ENCODE measurements at regions not wholly inside any gene's neighbourhood (a gene's known extent, or its start where the extent isn't known, plus 50 kb on each side); places are given as distances from the start of the nearest gene placed in this dataset.
A peak's percentile ranks its signal among the peaks of the same experiment; 100 is the strongest.
"Not testable (repeated sequence)": the region's sequence is repeated elsewhere in the genome, so short reads cannot be mapped to it uniquely, and the experiment has no call there.

GRCh38 chr16:48057048-48057447 is 98.7 kb downstream of the ABCC12 start:
- no peak for DNase-seq (ENCODE audit: low read depth in 2 of 2)

DNA sequence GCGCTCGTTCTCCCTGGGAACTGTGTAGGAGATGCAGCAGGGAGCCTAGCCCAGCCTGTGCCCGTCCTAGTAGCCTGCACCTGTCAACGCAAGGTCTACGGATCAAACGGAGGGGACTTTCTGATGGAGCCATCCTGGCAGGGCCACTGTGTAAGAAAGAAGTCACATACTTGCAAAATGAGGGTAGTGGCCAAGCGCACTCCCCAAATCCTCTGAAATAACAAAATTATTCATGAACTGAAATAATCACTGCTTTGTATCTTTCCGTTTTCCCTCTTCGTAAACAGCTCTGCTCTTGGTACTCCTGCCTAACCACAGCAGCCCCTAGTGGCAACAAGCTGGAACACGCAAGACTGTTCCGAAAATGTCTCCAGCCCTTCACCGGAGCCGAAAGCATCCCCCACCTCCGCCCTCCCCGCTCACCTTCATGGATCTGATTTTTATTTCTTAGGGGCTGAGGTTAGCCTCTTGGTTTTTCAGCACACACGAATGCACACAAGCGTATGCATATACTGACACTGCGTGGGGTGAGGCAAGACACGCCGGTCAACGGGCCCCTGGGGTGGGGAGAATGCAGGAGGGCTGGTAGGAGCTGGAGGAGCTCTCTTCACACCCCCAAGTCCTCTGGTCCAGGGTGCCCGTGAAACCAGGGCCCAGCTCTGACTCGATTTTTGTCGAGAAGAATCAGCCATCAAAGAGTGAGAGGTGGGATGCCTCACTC is 100.8 kb downstream of the ABCC12 start:
- DNase-seq (ENCODE audit: low read depth in 2 of 2) = peak; percentile 65 to 77

GRCh38 chr16:48053418-48053745 is 102.4 kb downstream of the ABCC12 start:
- DNase-seq (ENCODE audit: low read depth in 2 of 2) = no peak

- DNase-seq (ENCODE audit: low read depth in 2 of 2) = no peak
Measured at GRCh38 chr16:48052731-48053417, 102.9 kb downstream of the ABCC12 start.

- DNase-seq (ENCODE audit: low read depth in 2 of 2) = no peak
Measured at GRCh38 chr16:48050871-48051270, 104.9 kb downstream of the ABCC12 start.

DNA sequence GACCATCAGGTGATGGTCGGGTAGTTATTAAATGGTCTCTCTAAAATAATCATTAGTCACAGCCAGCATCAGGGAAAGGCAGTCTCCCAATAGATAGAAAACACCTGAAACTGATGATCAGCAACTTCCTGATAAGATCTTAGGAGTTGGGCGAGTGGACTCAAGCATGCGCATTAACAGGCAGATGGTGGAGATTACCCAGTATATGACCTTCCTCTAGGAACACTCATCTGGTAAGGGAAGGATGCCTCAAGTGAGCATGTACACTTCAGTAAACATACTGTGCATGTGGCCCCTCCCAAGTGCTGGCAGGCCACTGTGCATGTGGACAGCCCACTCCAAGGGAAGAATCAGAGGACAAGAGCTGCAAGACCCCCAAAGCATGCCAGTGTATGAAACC is 105.9 kb downstream of the ABCC12 start:
- DNase-seq (ENCODE audit: low read depth in 2 of 2) = no peak

DNA sequence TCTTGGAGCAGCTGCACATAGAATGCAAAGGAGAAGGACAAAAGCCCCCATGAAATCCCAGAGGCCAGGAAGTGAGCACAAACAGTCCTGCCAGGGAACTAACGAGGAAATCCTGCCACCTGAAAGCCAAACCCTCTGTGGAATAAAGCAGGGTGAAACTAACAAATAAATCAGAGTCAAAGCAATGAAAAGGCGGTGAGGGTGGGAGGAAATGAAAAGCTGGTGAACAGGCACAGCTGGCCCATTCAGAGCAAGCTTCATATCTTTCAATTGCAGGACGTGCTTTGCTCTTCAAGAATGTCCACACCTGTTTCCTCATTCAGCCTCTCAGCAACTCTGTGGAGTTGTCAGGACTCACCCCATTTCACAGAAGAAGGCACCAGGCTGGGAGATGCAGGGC is 108.1 kb downstream of the ABCC12 start:
- DNase-seq (ENCODE audit: low read depth in 2 of 2) = peak; percentile 8 to 21

DNA sequence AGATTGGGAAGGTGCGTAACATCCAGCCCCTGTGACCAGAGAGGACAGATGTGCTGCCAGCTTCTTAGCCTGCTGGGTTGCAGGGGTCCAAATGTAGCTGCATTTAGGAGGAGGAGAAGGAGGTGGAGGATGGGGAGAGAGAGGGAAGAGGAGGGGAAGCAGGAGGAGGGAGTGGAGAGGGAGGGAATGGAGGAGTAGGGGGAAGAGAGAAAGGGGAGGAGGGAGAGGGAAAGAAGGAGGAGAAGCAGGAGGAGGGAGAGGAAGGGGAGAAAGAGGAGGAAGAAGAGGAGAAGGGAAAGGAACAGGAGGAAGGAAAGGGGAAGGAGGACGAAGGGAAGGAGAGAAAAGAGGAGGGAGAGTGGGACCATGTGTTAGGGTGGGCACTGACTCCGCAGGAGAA is 108.6 kb downstream of the ABCC12 start:
- no peak for DNase-seq (ENCODE audit: low read depth in 2 of 2)

DNA sequence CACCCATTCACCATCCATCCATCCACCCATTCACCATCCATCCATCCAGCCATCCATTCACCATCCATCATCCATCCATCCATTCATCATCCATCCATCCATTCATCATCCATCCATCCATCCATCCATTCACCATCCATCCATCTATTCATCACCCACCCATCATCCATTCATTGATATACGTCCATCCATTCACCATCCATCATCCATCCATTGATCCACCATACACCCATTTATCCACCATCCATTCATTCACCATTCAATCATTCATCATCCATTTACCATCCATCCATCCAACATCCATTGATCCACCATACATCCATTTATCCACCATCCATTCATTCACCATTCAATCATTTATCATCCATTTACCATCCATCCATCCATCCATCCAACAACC is 111.7 kb downstream of the ABCC12 start:
- no peak for DNase-seq (ENCODE audit: low read depth in 2 of 2)

DNA sequence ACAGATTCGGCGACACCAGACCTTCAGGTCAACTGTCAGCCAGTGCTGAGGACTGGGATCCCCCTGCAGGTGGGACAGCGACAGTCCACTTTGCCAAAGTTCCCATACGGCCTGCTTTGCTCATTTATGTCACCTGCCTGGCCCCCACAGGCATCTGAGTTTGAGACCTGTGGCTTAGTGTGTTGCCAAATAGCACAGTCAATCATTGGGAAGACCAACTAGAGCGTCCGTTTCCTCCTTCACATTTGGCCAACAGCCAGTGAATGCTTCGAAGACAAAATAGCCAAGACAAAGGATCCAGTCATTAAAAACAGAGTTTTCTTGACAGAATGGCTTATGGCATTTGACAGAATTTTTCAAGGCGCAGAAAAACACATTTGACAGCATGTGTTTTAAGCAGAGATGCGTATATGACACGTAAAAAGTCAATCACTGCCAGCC is 113.8 kb downstream of the ABCC12 start:
- DNase-seq (ENCODE audit: low read depth in 2 of 2) = no peak

DNA sequence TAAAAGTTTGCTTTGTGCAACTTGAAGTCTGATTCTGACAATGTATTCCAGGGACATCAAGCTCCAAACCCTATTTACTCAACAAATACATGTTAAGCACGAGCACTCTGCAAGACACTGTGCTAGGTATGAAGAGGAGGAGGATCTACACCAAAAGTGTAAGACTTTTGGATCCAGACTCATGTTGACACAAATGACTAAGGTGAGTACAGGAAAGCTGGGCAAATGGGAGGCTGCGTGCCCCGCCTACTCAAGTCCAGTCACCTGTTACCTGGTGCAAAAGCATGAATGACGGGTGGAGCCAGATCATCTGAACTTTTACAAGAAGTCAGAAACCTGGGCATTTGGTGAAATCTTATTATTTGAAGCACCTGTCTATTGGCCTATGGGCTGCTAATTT is 120.7 kb downstream of the ABCC12 start:
- no peak for DNase-seq (ENCODE audit: low read depth in 2 of 2)

DNA sequence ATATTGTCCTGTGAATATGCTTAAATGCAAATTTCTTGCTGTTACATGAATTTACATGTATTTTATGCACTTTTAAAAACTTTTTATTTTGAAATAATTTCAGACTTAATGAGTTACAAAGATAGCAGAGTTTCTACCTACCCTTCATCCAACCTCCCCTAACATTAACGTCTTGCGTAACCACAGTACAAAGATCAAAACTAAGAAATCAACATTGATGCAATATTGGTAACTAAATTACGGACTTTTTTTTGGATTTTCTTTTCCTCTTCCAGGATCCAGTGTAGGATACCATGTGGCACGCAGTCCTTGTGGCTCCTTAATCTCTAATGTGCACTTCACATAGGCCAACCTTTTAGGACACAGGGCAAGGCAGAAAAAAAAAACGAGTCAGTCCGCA is 124.9 kb downstream of the ABCC12 start:
- no peak for DNase-seq (ENCODE audit: low read depth in 2 of 2)

DNA sequence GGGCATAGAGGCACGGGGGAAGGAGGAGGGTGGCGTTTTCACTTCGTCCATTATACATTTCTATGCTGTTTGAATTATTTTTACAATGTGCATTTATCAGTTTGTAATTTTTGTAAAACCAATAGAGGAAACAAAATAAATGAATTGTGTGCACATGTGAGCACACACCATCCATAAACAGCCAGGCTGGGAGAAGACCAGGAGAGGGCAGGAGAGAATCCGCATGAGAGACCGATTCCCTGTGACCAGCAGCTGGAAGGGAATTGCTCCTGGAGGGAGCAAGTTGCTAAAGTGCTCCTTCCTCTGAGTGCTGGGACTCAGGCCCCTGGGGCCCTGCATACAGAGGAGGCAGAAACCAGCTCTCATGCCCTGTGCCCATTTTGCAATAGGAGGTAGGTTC is 126.0 kb downstream of the ABCC12 start:
- no peak for DNase-seq (ENCODE audit: low read depth in 2 of 2)

DNA sequence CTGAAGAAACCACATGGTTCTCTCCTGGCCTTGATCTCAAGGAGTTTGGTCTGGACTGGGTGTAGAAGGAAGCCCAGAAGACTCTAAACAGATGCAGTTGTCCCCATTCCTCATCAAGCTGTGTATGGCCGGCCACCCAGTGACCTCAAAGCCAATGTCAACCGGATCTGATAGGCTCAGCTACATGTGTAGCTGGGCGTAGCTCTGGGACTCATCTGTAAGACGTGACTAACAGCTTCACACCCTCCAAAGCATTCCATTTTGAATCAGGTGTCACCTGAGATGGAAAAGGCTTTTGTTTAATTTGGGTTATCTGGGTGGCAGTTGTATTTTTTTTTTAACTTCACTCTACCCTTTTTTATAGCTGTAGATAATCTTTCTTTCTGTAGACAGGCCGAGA is 130.4 kb downstream of the ABCC12 start:
- DNase-seq (ENCODE audit: low read depth in 2 of 2) = no peak

- no peak for DNase-seq (ENCODE audit: low read depth in 2 of 2)
Measured at GRCh38 chr16:48024042-48024441, 131.8 kb downstream of the ABCC12 start.

GRCh38 chr16:48022496-48022895 is 133.3 kb downstream of the ABCC12 start:
- no peak for DNase-seq (ENCODE audit: low read depth in 2 of 2)

GRCh38 chr16:48020617-48021016 is 135.2 kb downstream of the ABCC12 start:
- not testable (repeated sequence) for DNase-seq (ENCODE audit: low read depth in 2 of 2)

DNA sequence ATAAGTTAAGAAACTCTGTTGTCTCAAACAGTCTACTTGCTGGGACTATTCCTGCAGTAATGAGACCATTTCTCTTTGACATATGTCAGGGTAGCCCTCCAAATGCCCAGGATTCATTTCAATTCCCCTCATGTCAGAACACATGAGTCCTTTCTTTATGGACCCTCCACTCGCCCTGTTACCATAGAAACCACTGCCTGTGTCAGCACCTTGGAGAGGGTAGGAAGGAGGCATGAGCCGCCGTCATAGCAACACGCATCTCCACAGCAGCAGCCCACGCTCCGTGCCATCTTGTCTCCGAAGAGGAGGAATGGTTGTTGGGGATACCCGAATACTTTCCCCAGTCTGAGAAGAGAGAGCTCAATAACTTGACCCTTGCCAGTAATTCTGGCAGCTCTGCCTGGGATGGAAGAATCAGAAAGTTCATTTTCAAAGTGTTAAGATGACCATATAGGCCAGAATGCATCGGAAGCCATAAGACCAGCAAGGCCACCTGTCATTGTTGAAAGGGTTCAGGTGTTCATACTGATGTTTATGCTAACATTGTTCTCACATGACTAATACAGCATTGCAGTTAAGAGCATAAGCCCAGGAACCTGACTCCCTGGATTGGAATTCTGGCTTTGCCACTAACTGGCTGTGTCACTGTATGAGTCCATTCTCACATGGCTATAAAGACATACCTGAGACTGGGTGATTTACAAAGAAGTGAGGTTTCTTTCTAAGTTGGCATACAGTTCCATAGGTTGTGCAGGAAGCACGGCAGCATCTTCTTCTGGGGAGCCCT is 141.3 kb downstream of the ABCC12 start:
- DNase-seq (ENCODE audit: low read depth in 2 of 2) = no peak

DNA sequence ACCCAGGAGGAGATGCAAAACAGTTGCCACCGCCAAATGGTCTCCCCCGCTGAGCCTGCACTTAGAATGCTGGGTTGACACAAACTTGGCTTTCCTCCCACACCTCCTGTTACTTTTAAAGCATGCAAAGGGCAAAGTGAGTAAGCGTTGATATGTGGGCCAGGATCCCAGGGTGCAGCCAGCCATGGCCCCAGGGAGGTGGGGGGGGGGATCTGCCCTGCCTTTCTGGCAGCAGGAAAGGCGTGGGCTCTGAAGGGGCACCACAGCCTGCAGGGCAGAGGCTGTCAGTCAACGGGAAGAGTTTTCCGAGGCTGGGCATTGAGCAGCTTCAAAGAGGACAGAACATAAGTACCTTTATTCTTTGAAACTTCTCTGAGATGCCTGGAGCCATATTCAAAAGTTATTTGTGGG is 142.3 kb downstream of the ABCC12 start:
- DNase-seq (ENCODE audit: low read depth in 2 of 2) = no peak

- no peak for DNase-seq (ENCODE audit: low read depth in 2 of 2)
Measured at GRCh38 chr16:48011878-48012658, 143.7 kb downstream of the ABCC12 start.

DNA sequence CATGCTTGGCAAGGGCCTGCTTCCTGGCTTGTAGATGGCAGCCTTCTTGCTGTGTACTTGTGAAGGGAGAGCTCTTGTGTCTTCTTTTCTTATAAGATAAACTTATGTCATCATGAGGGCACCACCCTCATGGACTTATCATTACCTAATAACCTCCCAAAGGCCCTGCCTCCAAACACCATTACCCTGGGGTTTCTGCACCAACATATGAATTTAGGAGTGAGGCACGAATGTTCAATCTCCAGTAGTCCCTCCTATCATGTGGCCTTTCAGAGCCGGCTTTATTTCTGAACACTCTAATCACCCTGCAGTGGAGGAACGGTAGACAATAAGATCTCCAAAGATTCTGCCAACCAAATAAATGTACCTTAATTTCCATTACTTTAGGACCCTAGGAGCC is 144.3 kb downstream of the ABCC12 start:
- DNase-seq (ENCODE audit: low read depth in 2 of 2) = no peak

DNA sequence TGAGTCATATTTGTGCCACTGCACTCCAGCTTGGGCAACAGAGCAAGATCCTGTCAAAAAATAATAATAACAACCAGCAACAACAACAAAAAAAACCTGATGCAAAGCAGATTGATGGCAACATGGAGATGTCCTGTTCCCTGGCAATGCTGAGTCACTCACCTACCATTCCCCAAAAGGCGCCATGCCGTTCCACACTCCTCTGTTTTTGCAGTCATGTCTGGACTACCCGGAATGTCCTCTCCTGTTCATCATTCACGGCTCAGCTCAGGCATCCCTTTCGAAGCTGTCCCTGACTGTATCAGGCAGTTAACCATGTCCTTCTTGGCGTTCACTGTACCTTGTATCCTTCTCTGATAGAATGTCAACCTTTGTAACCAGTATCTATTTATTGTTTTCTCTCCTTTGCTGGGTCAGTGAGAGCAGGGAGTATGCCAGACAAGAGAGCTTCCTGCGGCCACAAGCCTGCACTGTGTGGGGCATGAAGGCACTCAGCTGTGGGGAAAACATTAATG is 147.7 kb downstream of the ABCC12 start:
- no peak for DNase-seq (ENCODE audit: low read depth in 2 of 2)

All from lung microvascular endothelial cell (primary cell).